H9 (cell line): ENCODE measurements at regions not wholly inside any gene's neighbourhood (a gene's known extent, or its start where the extent isn't known, plus 50 kb on each side); places are given as distances from the start of the nearest gene placed in this dataset.

Source experiments
- DNase-seq: peaks from one replicate; pipeline ENCODE4 v3.0.0-alpha.2; 2017
- H2AFZ ChIP-seq: one replicate; pipeline ENCODE4 v1.6.1; 2013; ENCODE audit warnings: mild to moderate bottlenecking, low read length, control low read depth, moderate library complexity
- H2AK5ac ChIP-seq: 2 replicates; pipeline ENCODE4 v1.6.1; 2013; ENCODE audit warnings: low read length, control low read depth, mixed read lengths; ENCODE audit not compliant: insufficient read length
- H2BK120ac ChIP-seq: one replicate; pipeline ENCODE4 v1.6.1; 2013; ENCODE audit warnings: low read depth, mild to moderate bottlenecking, low read length, control low read depth, inconsistent platforms; ENCODE audit not compliant: poor library complexity, severe bottlenecking
- H2BK12ac ChIP-seq: 2 replicates; pipeline ENCODE4 v1.6.1; 2013; ENCODE audit warnings: low read length, control low read depth, mixed read lengths, low read depth; ENCODE audit not compliant: insufficient read length
- H2BK15ac ChIP-seq: 2 replicates; pipeline ENCODE4 v1.6.1; 2013; ENCODE audit warnings: low read depth, low read length, control low read depth
- H2BK20ac ChIP-seq: one replicate; pipeline ENCODE4 v1.6.1; 2013; ENCODE audit warnings: low read depth, mild to moderate bottlenecking, low read length, control low read depth, inconsistent platforms; ENCODE audit not compliant: poor library complexity, severe bottlenecking
- H2BK5ac ChIP-seq: 2 replicates; pipeline ENCODE4 v1.6.1; 2013; ENCODE audit warnings: low read length, control low read depth, mixed read lengths; ENCODE audit not compliant: insufficient read length
- H3K14ac ChIP-seq: 2 replicates; pipeline ENCODE4 v1.6.1; 2013; ENCODE audit warnings: low read length, control low read depth; ENCODE audit not compliant: insufficient read depth
- H3K18ac ChIP-seq: 2 replicates; pipeline ENCODE4 v1.6.1; 2013; ENCODE audit warnings: low read depth, mild to moderate bottlenecking, mixed read lengths, low read length, control low read depth; ENCODE audit not compliant: insufficient read length
- H3K23ac ChIP-seq: 2 replicates; pipeline ENCODE4 v1.6.1; 2013; ENCODE audit warnings: low read length, control low read depth, mixed read lengths, low read depth; ENCODE audit not compliant: insufficient read length
- H3K23me2 ChIP-seq: 2 replicates; pipeline ENCODE4 v1.6.1; 2013; ENCODE audit warnings: low read depth, mild to moderate bottlenecking, mixed read lengths, low read length, control low read depth; ENCODE audit not compliant: insufficient read length, poor library complexity, severe bottlenecking
- H3K27ac ChIP-seq: 2 replicates; pipeline ENCODE4 v1.5.1; 2013; ENCODE audit warnings: low read length, control low read depth, mixed read lengths, low read depth; ENCODE audit not compliant: insufficient read length
- H3K27me3 ChIP-seq: 2 replicates; pipeline ENCODE4 v1.6.1; 2013; ENCODE audit warnings: low read length, control low read depth, inconsistent platforms; ENCODE audit not compliant: insufficient read depth
- H3K4ac ChIP-seq: 2 replicates; pipeline ENCODE4 v1.6.1; 2013; ENCODE audit warnings: low read depth, mild to moderate bottlenecking, control low read depth, inconsistent platforms, low read length, moderate library complexity
- H3K4me1 ChIP-seq: 2 replicates; pipeline ENCODE4 v1.6.1; 2013; ENCODE audit warnings: low read length, control low read depth, inconsistent platforms; ENCODE audit not compliant: insufficient read depth
- H3K4me2 ChIP-seq: 2 replicates; pipeline ENCODE4 v1.6.1; 2013; ENCODE audit warnings: low read length, control low read depth, mixed read lengths; ENCODE audit not compliant: insufficient read length, insufficient read depth
- H3K56ac ChIP-seq: 2 replicates; pipeline ENCODE4 v1.6.1; 2013; ENCODE audit warnings: low read depth, mild to moderate bottlenecking, mixed read lengths, low read length, control low read depth; ENCODE audit not compliant: insufficient read length
- H3K79me1 ChIP-seq: 2 replicates; pipeline ENCODE4 v1.6.1; 2013; ENCODE audit warnings: low read depth, mild to moderate bottlenecking, moderate library complexity, low read length, control low read depth, inconsistent platforms; ENCODE audit not compliant: insufficient read depth, poor library complexity, severe bottlenecking
- H3K79me2 ChIP-seq: 2 replicates; pipeline ENCODE4 v1.6.1; 2013; ENCODE audit warnings: low read length, control low read depth, inconsistent platforms; ENCODE audit not compliant: insufficient read depth
- H3K9ac ChIP-seq: 2 replicates; pipeline ENCODE4 v1.6.1; 2013; ENCODE audit warnings: low read length, control low read depth, mixed read lengths; ENCODE audit not compliant: insufficient read length; ENCODE audit errors: extremely low read depth
- H3K9me3 ChIP-seq: one replicate; pipeline ENCODE4 v1.6.1; 2013; ENCODE audit warnings: low read depth, low read length, inconsistent platforms; ENCODE audit not compliant: control insufficient read depth
- H3T11ph ChIP-seq: one replicate; pipeline ENCODE4 v1.6.1; 2013; ENCODE audit warnings: mild to moderate bottlenecking, low read length, control low read depth, inconsistent platforms
- H4K20me1 ChIP-seq: one replicate; pipeline ENCODE4 v1.6.1; 2013; ENCODE audit not compliant: control insufficient read depth, insufficient read length, insufficient read depth
- H4K5ac ChIP-seq: 2 replicates; pipeline ENCODE4 v1.6.1; 2013; ENCODE audit warnings: low read depth, mild to moderate bottlenecking, mixed read lengths, low read length, control low read depth; ENCODE audit not compliant: insufficient read length
- H4K8ac ChIP-seq: replicated peaks from 2 replicates; pipeline ENCODE4 v1.6.1; 2013; ENCODE audit warnings: low read length, control low read depth, mixed read lengths, low read depth; ENCODE audit not compliant: insufficient read length
- H4K91ac ChIP-seq: 2 replicates; pipeline ENCODE4 v1.6.1; 2013; ENCODE audit warnings: low read depth, mild to moderate bottlenecking, moderate library complexity, mixed read lengths, low read length, control low read depth; ENCODE audit not compliant: insufficient read length
- H3K27ac Mint-ChIP-seq, 3 experiments: 2 replicates in 2 of 3; 3 replicates in 1 of 3; pipeline ENCODE4 v1.8.0; 2020 to 2021; ENCODE audit warnings: mixed read lengths in 3 of 3, mild to moderate bottlenecking in 1 of 3, moderate library complexity in 1 of 3
- H3K27me3 Mint-ChIP-seq: 2 replicates; pipeline ENCODE4 v1.8.0; 2021; ENCODE audit warnings: low read depth, mild to moderate bottlenecking, moderate library complexity, mixed read lengths
- H3K36me3 Mint-ChIP-seq, 3 experiments: 2 replicates in 2 of 3; 3 replicates in 1 of 3; pipeline ENCODE4 v1.8.0; 2020 to 2021; ENCODE audit warnings: low read depth in 3 of 3, mixed read lengths in 3 of 3; ENCODE audit not compliant: insufficient read depth in 1 of 3
- H3K4me1 Mint-ChIP-seq, 2 experiments: 2 replicates each; pipeline ENCODE4 v1.8.0; 2020; ENCODE audit warnings: mixed read lengths in 2 of 2
- H3K4me3 Mint-ChIP-seq, 2 experiments: 2 replicates in 1 of 2; 3 replicates in 1 of 2; pipeline ENCODE4 v1.8.0; 2020 to 2021; ENCODE audit warnings: mild to moderate bottlenecking in 2 of 2, mixed read lengths in 2 of 2, moderate library complexity in 1 of 2
- H3K9me3 Mint-ChIP-seq, 2 experiments: 2 replicates in 1 of 2; 3 replicates in 1 of 2; pipeline ENCODE4 v1.8.0; 2020; ENCODE audit warnings: mild to moderate bottlenecking in 2 of 2, mixed read lengths in 2 of 2, moderate library complexity in 1 of 2
- CTCF ChIP-seq: fragments of 200-600 bp; sonication (generic); conservative IDR thresholded peaks from 3 replicates; pipeline ENCODE4 v1.8.0; 2021; ENCODE audit warnings: antibody characterized with exemption, mild to moderate bottlenecking

GRCh38 chr21:38039841-38040240 lies 123.6 kb upstream of the KCNJ6 start:
- H2BK15ac ChIP-seq, result no peak overlapping the region
- Mint-ChIP-seq H3K36me3 (no peaks in the 10 kb centered on the region), H3K27ac (no peak overlapping the region), H3K27me3 (peaks cover 2% of the 10 kb centered on the region; the same call in 1 of the 2 replicates), H3K4me1 (peaks cover 8 to 9% of the 10 kb centered on the region in 2 experiments), H3K4me3 (no peak overlapping the region), H3K9me3 (no peaks in the 10 kb centered on the region)
- no peak overlapping the region for H4K91ac ChIP-seq
- no peaks in the 10 kb centered on the region for H3K4me1 ChIP-seq
- H3K9me3 ChIP-seq, result no peaks in the 10 kb centered on the region
- H3K9ac ChIP-seq, result no peak overlapping the region
- peaks cover 1% of the 10 kb centered on the region; the same call in 1 of the 2 replicates for H3K79me2 ChIP-seq
- H2AFZ ChIP-seq, result no peak overlapping the region
- no peak overlapping the region for H2BK20ac ChIP-seq
- H2BK120ac ChIP-seq, result no peak overlapping the region
- H3K14ac ChIP-seq, result no peak overlapping the region
- no peak overlapping the region for H3K23ac ChIP-seq
- H3K23me2 ChIP-seq, result no peaks in the 10 kb centered on the region
- no peak for DNase-seq
- no peak overlapping the region for H3K27ac ChIP-seq
- no peak overlapping the region for H4K8ac ChIP-seq
- H3K4me2 ChIP-seq, result no peak overlapping the region
- no peaks in the 10 kb centered on the region for H3K79me1 ChIP-seq
- H3K56ac ChIP-seq, result no peak overlapping the region
- no peak overlapping the region for H3T11ph ChIP-seq
- no peak overlapping the region for H3K18ac ChIP-seq
- H4K5ac ChIP-seq, result no peak overlapping the region
- no peaks in the 10 kb centered on the region for H4K20me1 ChIP-seq
- H3K4ac ChIP-seq, result no peak overlapping the region
- H2AK5ac ChIP-seq, result no peak overlapping the region
- TF ChIP-seq CTCF, result no peak
- H2BK12ac ChIP-seq, result no peak overlapping the region
- no peak overlapping the region for H2BK5ac ChIP-seq
- H3K27me3 ChIP-seq, result no peaks in the 10 kb centered on the region
